ENCODE measurements at regions not wholly inside any gene's neighbourhood (a gene's known extent, or its start where the extent isn't known, plus 50 kb on each side); places are given as distances from the start of the nearest gene placed in this dataset.

DNA sequence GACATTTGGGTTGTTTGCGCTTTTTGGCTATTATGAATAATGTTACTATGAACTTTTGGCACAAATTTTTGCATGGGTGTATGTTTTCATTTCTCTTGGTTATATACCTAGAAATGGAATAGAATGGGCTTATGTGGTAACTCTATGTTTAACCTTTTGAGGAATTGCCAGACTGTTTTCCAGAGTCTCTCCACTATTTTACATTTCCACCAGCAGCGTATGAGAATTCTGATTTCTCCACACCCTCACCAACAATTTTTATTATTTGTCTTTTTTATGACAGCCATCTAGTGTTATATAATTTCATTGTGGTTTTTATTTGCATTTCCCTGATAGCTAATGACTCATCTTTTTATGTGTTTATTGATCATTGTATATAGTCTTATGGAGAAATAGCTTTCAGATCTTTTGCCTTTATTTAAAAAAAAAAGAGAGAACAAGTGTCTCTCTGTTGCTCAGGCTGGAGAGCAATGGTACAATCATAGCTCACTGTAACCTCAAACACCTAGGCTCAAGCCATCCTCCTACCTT is 247.2 kb downstream of the OPA1 start:
- TF ChIP-seq POLR2A (IDR thresholded peaks at IDR 0.05), result no peak
- TF ChIP-seq, protein P1, sequence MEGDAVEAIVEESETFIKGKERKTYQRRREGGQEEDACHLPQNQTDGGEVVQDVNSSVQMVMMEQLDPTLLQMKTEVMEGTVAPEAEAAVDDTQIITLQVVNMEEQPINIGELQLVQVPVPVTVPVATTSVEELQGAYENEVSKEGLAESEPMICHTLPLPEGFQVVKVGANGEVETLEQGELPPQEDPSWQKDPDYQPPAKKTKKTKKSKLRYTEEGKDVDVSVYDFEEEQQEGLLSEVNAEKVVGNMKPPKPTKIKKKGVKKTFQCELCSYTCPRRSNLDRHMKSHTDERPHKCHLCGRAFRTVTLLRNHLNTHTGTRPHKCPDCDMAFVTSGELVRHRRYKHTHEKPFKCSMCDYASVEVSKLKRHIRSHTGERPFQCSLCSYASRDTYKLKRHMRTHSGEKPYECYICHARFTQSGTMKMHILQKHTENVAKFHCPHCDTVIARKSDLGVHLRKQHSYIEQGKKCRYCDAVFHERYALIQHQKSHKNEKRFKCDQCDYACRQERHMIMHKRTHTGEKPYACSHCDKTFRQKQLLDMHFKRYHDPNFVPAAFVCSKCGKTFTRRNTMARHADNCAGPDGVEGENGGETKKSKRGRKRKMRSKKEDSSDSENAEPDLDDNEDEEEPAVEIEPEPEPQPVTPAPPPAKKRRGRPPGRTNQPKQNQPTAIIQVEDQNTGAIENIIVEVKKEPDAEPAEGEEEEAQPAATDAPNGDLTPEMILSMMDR (IDR thresholded peaks at IDR 0.05), result no peak
